ENCODE measurements at regions not wholly inside any gene's neighbourhood (a gene's known extent, or its start where the extent isn't known, plus 50 kb on each side); places are given as distances from the start of the nearest gene placed in this dataset.

DNA sequence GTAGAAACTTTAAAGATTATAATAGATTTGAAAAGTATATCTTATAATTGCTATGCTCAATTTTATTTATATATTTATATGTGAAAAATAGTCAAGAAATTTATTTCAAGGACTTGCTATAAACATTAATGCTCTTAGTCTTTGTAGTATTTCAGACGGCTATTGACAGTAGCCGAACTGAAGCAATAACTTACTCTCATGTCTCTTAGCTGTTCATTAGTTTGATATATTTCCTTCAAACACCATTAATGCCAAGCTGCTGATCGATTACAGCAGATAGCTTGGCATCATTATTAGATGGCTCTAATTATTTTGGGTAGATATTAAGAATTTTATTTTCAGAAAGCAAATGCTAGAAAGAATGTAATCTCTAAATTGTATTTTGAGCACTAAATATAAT is 1151.5 kb upstream of the SPRY2 start:
- TF ChIP-seq TAF1 (IDR thresholded peaks at IDR 0.05; ENCODE audit: low read depth): no peak
- TF ChIP-seq EP300 (conservative IDR thresholded peaks at IDR 0.05; ENCODE audit: poor library complexity, severe bottlenecking): no peak
- TF ChIP-seq EZH2 (IDR thresholded peaks at IDR 0.05; ENCODE audit: borderline replicate concordance, insufficient read depth, low read length, poor library complexity, severe bottlenecking): no peak
- TF ChIP-seq, protein P1, sequence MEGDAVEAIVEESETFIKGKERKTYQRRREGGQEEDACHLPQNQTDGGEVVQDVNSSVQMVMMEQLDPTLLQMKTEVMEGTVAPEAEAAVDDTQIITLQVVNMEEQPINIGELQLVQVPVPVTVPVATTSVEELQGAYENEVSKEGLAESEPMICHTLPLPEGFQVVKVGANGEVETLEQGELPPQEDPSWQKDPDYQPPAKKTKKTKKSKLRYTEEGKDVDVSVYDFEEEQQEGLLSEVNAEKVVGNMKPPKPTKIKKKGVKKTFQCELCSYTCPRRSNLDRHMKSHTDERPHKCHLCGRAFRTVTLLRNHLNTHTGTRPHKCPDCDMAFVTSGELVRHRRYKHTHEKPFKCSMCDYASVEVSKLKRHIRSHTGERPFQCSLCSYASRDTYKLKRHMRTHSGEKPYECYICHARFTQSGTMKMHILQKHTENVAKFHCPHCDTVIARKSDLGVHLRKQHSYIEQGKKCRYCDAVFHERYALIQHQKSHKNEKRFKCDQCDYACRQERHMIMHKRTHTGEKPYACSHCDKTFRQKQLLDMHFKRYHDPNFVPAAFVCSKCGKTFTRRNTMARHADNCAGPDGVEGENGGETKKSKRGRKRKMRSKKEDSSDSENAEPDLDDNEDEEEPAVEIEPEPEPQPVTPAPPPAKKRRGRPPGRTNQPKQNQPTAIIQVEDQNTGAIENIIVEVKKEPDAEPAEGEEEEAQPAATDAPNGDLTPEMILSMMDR (IDR thresholded peaks at IDR 0.05; ENCODE audit: poor library complexity, severe bottlenecking): no peak
- TF ChIP-seq SMC3 (conservative IDR thresholded peaks at IDR 0.05; ENCODE audit: poor library complexity): no peak
- TF ChIP-seq, protein P2, sequence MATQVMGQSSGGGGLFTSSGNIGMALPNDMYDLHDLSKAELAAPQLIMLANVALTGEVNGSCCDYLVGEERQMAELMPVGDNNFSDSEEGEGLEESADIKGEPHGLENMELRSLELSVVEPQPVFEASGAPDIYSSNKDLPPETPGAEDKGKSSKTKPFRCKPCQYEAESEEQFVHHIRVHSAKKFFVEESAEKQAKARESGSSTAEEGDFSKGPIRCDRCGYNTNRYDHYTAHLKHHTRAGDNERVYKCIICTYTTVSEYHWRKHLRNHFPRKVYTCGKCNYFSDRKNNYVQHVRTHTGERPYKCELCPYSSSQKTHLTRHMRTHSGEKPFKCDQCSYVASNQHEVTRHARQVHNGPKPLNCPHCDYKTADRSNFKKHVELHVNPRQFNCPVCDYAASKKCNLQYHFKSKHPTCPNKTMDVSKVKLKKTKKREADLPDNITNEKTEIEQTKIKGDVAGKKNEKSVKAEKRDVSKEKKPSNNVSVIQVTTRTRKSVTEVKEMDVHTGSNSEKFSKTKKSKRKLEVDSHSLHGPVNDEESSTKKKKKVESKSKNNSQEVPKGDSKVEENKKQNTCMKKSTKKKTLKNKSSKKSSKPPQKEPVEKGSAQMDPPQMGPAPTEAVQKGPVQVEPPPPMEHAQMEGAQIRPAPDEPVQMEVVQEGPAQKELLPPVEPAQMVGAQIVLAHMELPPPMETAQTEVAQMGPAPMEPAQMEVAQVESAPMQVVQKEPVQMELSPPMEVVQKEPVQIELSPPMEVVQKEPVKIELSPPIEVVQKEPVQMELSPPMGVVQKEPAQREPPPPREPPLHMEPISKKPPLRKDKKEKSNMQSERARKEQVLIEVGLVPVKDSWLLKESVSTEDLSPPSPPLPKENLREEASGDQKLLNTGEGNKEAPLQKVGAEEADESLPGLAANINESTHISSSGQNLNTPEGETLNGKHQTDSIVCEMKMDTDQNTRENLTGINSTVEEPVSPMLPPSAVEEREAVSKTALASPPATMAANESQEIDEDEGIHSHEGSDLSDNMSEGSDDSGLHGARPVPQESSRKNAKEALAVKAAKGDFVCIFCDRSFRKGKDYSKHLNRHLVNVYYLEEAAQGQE (IDR thresholded peaks at IDR 0.05; ENCODE audit: borderline replicate concordance): no peak
